GM12865 (cell line): ENCODE measurements at regions not wholly inside any gene's neighbourhood (a gene's known extent, or its start where the extent isn't known, plus 50 kb on each side); places are given as distances from the start of the nearest gene placed in this dataset.

Experiments
- DNase-seq: peaks from one replicate; pipeline ENCODE4 v3.0.0; 2010; ENCODE audit warnings: low read depth
- H3K4me3 ChIP-seq: 2 replicates; pipeline ENCODE4 v1.5.1; 2011; ENCODE audit warnings: mild to moderate bottlenecking, low read depth, low read length, control low read depth
- TF ChIP-seq, protein P1 (sequence below): IDR thresholded peaks from 2 replicates; pipeline ENCODE4 v1.5.1; 2011; ENCODE audit warnings: low read length, control low read depth, low read depth, inconsistent platforms; ENCODE audit not compliant: insufficient read depth; ENCODE audit errors: missing control alignments

DNA sequence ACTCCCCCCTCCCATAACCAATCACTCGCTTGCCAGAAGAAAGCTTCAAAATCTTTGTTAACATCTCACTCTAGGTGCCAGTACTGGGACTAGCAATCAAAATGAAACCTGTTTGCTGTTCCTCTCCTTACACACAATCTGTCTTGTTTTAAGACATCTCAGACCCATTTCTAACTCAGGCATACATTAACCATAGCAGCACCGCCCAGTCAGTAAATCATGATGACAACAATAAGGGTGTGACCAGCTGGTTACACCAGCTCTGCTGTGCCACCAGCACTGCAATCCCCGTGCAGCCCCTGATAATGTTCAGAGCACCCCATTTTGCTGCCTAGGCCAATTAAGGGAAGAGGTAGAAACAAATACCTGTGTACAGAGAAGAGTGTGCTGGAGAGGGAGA lies 185.2 kb upstream of the TAB2 start:
- no peak overlapping the region for H3K4me3 ChIP-seq
- TF ChIP-seq, protein P1, sequence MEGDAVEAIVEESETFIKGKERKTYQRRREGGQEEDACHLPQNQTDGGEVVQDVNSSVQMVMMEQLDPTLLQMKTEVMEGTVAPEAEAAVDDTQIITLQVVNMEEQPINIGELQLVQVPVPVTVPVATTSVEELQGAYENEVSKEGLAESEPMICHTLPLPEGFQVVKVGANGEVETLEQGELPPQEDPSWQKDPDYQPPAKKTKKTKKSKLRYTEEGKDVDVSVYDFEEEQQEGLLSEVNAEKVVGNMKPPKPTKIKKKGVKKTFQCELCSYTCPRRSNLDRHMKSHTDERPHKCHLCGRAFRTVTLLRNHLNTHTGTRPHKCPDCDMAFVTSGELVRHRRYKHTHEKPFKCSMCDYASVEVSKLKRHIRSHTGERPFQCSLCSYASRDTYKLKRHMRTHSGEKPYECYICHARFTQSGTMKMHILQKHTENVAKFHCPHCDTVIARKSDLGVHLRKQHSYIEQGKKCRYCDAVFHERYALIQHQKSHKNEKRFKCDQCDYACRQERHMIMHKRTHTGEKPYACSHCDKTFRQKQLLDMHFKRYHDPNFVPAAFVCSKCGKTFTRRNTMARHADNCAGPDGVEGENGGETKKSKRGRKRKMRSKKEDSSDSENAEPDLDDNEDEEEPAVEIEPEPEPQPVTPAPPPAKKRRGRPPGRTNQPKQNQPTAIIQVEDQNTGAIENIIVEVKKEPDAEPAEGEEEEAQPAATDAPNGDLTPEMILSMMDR, result no peak
- no peak for DNase-seq

DNA sequence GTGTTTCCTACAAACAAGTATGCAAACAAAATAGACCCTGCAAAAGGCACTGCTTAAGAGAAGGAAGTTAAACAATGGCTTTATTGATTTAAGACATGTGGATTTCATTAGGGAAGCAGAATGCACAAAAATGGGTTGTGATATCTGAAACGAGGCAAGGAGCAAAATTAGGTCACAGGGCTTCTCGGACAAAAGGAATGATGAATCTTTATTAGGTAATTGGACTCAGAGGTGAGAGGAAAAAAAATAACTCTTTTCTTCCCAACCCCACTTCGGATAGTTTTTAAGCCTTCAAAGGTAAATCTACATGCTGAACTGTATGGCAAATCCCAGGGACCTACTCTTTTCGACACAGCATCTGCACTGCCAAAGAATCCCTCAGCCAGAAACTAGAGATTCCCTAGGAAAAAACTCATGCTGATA lies 183.0 kb upstream of the TAB2 start:
- TF ChIP-seq, protein P1, result no peak
- H3K4me3 ChIP-seq, result no peak overlapping the region
- DNase-seq, result no peak

DNA sequence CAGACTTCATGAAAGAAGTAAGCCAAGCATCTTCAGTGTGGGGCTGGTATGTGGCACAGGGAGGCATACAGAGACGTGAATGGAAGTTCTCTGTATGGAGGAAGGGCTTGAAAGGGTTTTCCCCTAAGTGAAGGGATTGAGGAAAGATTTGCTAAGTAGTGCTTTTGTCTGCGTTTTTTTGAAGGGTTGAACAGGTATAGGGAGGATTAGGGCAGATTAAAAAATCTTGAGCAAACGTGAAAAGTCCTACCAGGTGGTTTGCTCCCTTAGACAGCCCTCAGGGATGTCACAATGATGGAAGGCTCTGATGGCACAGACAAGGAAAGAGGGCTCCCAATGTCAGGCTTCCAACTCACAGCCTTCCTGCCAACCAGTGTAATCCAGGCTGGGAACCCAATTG lies 181.7 kb upstream of the TAB2 start:
- TF ChIP-seq, protein P1, result no peak
- no peak for DNase-seq
- no peak overlapping the region for H3K4me3 ChIP-seq

DNA sequence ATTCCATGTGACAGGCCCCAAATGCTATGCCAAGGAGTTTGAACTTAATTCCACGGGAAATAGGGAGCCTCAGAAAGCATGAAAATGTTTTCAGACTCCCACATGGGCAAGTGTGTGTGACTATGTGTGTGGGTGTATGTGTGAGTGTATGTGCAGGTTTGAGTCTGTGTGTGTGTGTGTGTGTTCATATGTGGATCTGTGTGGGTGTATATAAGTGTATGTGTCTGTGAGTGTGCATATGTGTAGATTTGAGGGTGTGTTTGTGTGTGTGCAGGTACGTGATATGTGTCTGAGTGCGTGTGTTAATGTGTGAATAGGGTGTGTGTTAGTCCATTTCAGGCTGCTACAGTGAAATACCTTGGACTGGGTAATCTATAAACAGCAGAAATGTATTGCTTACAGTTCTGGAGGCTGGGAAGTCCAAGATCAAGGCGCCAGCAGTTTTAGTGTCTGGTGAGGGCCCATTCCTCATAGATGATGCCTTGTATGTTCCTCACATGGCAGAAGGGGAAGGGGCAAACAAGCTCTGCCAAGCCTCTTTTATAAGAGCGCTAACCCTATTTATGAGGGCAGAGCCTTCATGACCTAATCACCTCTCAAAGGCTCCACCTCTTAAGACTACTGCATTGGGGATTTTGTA lies 181.1 kb upstream of the TAB2 start:
- TF ChIP-seq, protein P1, result no peak
- no peak overlapping the region for H3K4me3 ChIP-seq
- no peak for DNase-seq

DNA sequence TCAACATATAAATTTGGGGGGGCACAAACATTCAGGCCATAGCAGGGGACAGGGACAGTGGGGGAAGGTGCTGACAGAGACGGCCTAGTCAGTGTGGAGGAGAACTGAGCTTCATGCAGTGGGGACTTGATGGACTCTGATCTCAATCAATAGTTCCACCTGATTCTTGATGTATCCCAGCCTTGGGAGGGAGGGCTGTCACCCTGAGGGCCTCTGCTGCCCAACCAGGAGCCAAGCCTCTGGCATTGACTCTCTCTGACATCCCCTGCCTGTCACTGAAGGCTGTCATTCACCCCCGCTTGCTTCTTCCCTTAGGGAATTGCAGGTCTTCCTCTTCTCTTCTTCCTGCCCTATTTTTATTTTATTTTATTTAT lies 180.6 kb upstream of the TAB2 start:
- TF ChIP-seq, protein P1, result no peak
- H3K4me3 ChIP-seq, result no peak overlapping the region
- DNase-seq, result no peak

DNA sequence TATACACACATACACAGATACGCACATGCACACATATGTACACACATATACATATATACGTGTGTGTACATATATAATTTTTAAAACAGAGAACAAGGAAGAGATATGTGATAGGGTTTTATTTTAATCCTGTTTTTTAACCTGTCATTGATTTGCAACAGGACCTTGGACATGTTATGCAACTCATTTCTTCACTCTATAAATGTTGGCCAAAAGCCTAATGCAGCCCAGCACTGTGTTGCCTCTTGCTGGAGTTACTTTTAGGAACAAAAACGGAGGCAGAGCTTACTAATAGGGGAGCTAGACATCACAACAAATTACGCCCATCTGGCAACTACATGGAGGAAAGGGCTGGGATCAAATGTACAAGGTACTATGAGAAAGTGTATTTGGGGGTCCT lies 179.9 kb upstream of the TAB2 start:
- TF ChIP-seq, protein P1, result no peak
- H3K4me3 ChIP-seq, result no peak overlapping the region
- no peak for DNase-seq

DNA sequence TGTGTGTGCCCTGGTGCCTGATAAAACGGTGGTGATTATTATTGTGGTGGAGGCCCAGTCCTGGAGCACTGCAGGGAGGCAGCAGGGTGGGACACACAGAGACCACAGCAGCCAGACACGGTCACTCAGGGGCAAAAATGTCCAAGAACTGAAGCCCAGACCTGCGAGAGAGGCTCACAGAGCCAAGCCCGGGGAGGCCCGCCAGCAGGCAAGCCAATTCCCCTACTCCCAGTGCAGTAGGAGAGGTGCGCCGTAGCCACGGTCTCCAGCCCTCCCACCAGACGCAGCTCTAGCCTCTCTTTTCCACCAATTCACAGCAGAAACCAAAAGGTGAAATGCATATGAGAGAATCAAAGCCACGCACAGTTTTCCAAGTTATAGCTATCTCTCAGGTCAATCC lies 179.4 kb upstream of the TAB2 start:
- no peak overlapping the region for H3K4me3 ChIP-seq
- TF ChIP-seq, protein P1, result no peak
- DNase-seq, result no peak
